ENCODE measurements at regions not wholly inside any gene's neighbourhood (a gene's known extent, or its start where the extent isn't known, plus 50 kb on each side); places are given as distances from the start of the nearest gene placed in this dataset.

DNA sequence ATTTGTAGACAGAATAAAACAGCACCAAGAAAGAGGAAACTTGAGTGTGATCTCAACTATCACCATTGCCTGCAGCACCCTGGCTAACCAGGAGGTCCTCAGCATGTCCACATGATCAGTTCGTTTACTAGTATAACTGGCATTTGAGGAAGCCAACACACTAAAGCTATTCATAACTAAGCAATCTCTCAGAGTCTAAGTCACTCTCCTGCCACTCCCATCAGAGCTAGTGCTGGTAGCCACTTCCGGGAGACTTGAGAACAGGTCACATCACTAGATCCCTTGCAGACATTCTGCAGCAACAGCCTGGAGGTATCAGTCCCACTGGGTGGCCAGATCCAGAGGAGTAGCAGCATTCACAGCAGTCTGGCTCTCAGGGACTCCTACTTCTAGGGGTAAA, 352.9 kb upstream of the OR4E1 start:
- TF ChIP-seq POLR2AphosphoS5 (IDR thresholded peaks at IDR 0.05) (no peak), POLR2A (IDR thresholded peaks at IDR 0.05) (no peak), EP300 (IDR thresholded peaks at IDR 0.05) (no peak)
- TF ChIP-seq, protein P1, sequence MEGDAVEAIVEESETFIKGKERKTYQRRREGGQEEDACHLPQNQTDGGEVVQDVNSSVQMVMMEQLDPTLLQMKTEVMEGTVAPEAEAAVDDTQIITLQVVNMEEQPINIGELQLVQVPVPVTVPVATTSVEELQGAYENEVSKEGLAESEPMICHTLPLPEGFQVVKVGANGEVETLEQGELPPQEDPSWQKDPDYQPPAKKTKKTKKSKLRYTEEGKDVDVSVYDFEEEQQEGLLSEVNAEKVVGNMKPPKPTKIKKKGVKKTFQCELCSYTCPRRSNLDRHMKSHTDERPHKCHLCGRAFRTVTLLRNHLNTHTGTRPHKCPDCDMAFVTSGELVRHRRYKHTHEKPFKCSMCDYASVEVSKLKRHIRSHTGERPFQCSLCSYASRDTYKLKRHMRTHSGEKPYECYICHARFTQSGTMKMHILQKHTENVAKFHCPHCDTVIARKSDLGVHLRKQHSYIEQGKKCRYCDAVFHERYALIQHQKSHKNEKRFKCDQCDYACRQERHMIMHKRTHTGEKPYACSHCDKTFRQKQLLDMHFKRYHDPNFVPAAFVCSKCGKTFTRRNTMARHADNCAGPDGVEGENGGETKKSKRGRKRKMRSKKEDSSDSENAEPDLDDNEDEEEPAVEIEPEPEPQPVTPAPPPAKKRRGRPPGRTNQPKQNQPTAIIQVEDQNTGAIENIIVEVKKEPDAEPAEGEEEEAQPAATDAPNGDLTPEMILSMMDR (IDR thresholded peaks at IDR 0.05): no peak
